ENCODE measurements at regions not wholly inside any gene's neighbourhood (a gene's known extent, or its start where the extent isn't known, plus 50 kb on each side); places are given as distances from the start of the nearest gene placed in this dataset.
"Not testable (repeated sequence)": the region's sequence is repeated elsewhere in the genome, so short reads cannot be mapped to it uniquely, and the experiment has no call there.

GRCh38 chr5:32866138-32866537, 155.0 kb downstream of the NPR3 start:
- no peak overlapping the region for H3K4me3 ChIP-seq (ENCODE audit: low read length)
- H3K27me3 ChIP-seq (ENCODE audit: insufficient read depth, low read length) = no peaks in the 10 kb centered on the region
- H3K9me3 ChIP-seq (ENCODE audit: insufficient read depth, low read depth, low read length) = no peaks in the 10 kb centered on the region
- no peak overlapping the region for H3K27ac ChIP-seq (ENCODE audit: low read length)
- no peaks in the 10 kb centered on the region for H3K36me3 ChIP-seq (ENCODE audit: insufficient read depth, low read depth, low read length)
- H3K9ac ChIP-seq (ENCODE audit: low read depth, low read length) = no peak overlapping the region
- peaks cover 8% of the 10 kb centered on the region; the same call in 1 of the 2 replicates for H3K4me1 ChIP-seq (ENCODE audit: insufficient read depth, low read length)

GRCh38 chr5:32869216-32869615, 158.1 kb downstream of the NPR3 start:
- H3K9me3 ChIP-seq (ENCODE audit: insufficient read depth, low read depth, low read length) = peaks cover 9% of the 10 kb centered on the region; the same call in 1 of the 2 replicates
- no peaks in the 10 kb centered on the region for H3K36me3 ChIP-seq (ENCODE audit: insufficient read depth, low read depth, low read length)
- no peak overlapping the region for H3K27ac ChIP-seq (ENCODE audit: low read length)
- H3K4me1 ChIP-seq (ENCODE audit: insufficient read depth, low read length) = peaks cover 8% of the 10 kb centered on the region; the same call in 1 of the 2 replicates
- H3K27me3 ChIP-seq (ENCODE audit: insufficient read depth, low read length) = no peaks in the 10 kb centered on the region
- H3K9ac ChIP-seq (ENCODE audit: low read depth, low read length) = no peak overlapping the region
- no peak overlapping the region for H3K4me3 ChIP-seq (ENCODE audit: low read length)

- no peak overlapping the region for H3K4me3 ChIP-seq (ENCODE audit: low read length)
- H3K9ac ChIP-seq (ENCODE audit: low read depth, low read length) = no peak overlapping the region
- H3K27me3 ChIP-seq (ENCODE audit: insufficient read depth, low read length) = no peaks in the 10 kb centered on the region
- H3K9me3 ChIP-seq (ENCODE audit: insufficient read depth, low read depth, low read length) = peaks cover 20% of the 10 kb centered on the region
- no peaks in the 10 kb centered on the region for H3K36me3 ChIP-seq (ENCODE audit: insufficient read depth, low read depth, low read length)
- no peaks in the 10 kb centered on the region for H3K4me1 ChIP-seq (ENCODE audit: insufficient read depth, low read length)
- no peak overlapping the region for H3K27ac ChIP-seq (ENCODE audit: low read length)
These were observed 165.7 kb downstream of the NPR3 start for GRCh38 chr5:32876791-32877190.

DNA sequence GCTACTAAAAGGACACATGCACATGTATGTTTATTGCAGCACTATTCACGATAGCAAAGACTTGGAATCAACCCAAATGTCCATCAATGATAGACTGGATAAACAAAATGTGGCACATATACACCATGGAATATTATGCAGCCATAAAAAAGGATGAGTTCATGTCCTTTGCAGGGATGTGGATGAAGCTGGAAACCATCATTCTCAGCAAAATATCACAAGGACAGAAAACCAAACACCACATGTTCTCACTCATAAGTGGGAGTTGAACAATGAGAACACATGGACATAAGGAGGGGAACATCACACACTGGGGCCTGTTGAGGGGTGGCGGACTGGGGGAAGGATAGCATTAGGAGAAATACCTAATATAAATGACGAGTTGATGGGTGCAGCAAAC, 168.2 kb downstream of the NPR3 start:
- H3K27me3 ChIP-seq (ENCODE audit: insufficient read depth, low read length); H3K27ac ChIP-seq (ENCODE audit: low read length); H3K4me1 ChIP-seq (ENCODE audit: insufficient read depth, low read length); H3K4me3 ChIP-seq (ENCODE audit: low read length); H3K36me3 ChIP-seq (ENCODE audit: insufficient read depth, low read depth, low read length); H3K9ac ChIP-seq (ENCODE audit: low read depth, low read length): not testable (repeated sequence)
- peaks cover 12% of the 10 kb centered on the region for H3K9me3 ChIP-seq (ENCODE audit: insufficient read depth, low read depth, low read length)

DNA sequence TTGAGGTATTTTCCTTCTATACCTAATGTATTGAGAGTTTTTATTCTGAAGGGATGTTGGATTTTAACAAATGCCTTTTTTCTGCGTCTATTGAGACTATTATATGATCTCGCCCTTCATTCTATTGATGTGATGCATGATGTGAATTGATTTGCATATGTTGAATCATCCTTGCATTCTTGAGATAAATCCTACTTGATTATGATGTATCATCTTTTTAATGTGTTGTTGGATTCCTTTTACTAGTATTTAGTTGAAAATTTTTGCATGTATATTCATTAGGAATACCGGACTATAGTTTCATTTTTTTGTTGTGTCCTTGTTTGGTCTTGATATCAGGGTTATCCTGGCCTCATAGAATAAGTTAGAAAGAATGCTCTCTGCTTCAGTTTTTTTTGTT, 169.7 kb downstream of the NPR3 start:
- no peak overlapping the region for H3K4me3 ChIP-seq (ENCODE audit: low read length)
- H3K27me3 ChIP-seq (ENCODE audit: insufficient read depth, low read length) = no peaks in the 10 kb centered on the region
- H3K4me1 ChIP-seq (ENCODE audit: insufficient read depth, low read length) = no peaks in the 10 kb centered on the region
- H3K9me3 ChIP-seq (ENCODE audit: insufficient read depth, low read depth, low read length) = peaks cover 12% of the 10 kb centered on the region
- H3K27ac ChIP-seq (ENCODE audit: low read length) = no peak overlapping the region
- H3K36me3 ChIP-seq (ENCODE audit: insufficient read depth, low read depth, low read length) = no peaks in the 10 kb centered on the region
- no peak overlapping the region for H3K9ac ChIP-seq (ENCODE audit: low read depth, low read length)

DNA sequence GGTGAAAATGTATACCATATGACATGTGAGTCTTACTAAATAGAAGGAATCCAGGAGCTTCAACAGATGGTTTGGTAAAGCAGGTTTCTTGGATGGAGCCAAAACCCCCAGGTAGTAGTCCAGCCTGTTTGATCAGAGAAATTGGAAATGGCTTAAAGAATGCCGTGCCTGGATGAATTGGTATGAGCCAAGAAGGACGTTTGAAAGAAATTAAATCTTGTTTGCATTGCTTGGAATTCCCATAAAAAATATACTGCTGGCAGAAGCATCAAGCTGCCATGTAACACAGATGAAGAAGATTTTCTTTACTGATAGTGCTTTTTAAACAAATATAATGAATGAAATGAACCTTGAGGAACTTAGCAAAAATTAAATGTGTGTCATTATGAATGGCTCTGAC, 176.3 kb downstream of the NPR3 start:
- H3K36me3 ChIP-seq (ENCODE audit: insufficient read depth, low read depth, low read length) = no peaks in the 10 kb centered on the region
- H3K27me3 ChIP-seq (ENCODE audit: insufficient read depth, low read length) = no peaks in the 10 kb centered on the region
- H3K9ac ChIP-seq (ENCODE audit: low read depth, low read length) = no peak overlapping the region
- H3K27ac ChIP-seq (ENCODE audit: low read length) = no peak overlapping the region
- no peak overlapping the region for H3K4me3 ChIP-seq (ENCODE audit: low read length)
- H3K9me3 ChIP-seq (ENCODE audit: insufficient read depth, low read depth, low read length) = no peaks in the 10 kb centered on the region
- H3K4me1 ChIP-seq (ENCODE audit: insufficient read depth, low read length) = no peaks in the 10 kb centered on the region

DNA sequence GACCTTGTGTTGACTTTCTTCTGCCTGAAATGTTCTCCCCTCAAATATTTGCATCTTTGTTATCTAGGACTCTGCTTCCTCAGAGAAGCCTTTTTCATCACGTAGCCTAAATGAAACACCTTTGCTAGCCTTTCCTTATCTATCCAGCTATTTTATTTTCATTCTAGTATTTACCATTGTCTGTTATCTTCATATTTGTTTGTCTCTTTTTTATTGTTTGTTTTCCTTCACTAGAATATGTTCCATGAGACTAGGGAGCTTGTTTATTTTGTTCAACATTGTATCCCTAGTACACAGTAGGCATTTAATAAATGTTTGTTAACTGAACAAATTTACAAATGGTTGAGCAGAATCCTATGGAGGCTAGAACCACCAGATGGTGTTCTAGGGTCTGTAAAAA, 178.0 kb downstream of the NPR3 start:
- Histone ChIP-seq H3K36me3 (ENCODE audit: insufficient read depth, low read depth, low read length) (no peaks in the 10 kb centered on the region), H3K4me1 (ENCODE audit: insufficient read depth, low read length) (no peaks in the 10 kb centered on the region), H3K27ac (ENCODE audit: low read length) (no peak overlapping the region), H3K4me3 (ENCODE audit: low read length) (no peak overlapping the region), H3K27me3 (ENCODE audit: insufficient read depth, low read length) (no peaks in the 10 kb centered on the region), H3K9me3 (ENCODE audit: insufficient read depth, low read depth, low read length) (no peaks in the 10 kb centered on the region), H3K9ac (ENCODE audit: low read depth, low read length) (no peak overlapping the region)

DNA sequence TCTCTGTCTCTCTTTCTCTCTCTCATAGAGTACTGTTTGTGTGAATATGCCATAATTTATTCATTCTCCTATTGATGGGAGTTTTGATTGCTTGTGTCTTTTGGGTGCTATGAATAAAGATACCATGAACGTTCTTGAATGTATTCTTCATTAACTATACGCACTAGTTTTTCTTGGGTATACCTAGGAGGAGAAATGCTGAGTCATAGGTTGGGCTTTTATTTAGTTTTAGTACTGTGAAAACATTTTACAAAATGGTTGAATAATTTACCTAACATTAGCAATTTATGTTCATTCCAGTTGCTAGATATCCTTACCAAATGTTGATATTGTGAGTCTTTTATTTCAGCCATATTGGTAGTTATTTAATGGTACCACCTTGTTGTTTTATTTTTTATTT, 192.5 kb downstream of the NPR3 start:
- H3K9me3 ChIP-seq (ENCODE audit: insufficient read depth, low read depth, low read length) = no peaks in the 10 kb centered on the region; the same call in 1 of the 2 replicates
- no peaks in the 10 kb centered on the region for H3K36me3 ChIP-seq (ENCODE audit: insufficient read depth, low read depth, low read length)
- H3K9ac ChIP-seq (ENCODE audit: low read depth, low read length) = no peak overlapping the region
- no peak overlapping the region for H3K27ac ChIP-seq (ENCODE audit: low read length)
- H3K27me3 ChIP-seq (ENCODE audit: insufficient read depth, low read length) = no peaks in the 10 kb centered on the region
- no peaks in the 10 kb centered on the region for H3K4me1 ChIP-seq (ENCODE audit: insufficient read depth, low read length)
- H3K4me3 ChIP-seq (ENCODE audit: low read length) = no peak overlapping the region

- no peaks in the 10 kb centered on the region for H3K36me3 ChIP-seq (ENCODE audit: insufficient read depth, low read depth, low read length)
- H3K27ac ChIP-seq (ENCODE audit: low read length) = no peak overlapping the region
These were observed 197.5 kb downstream of the NPR3 start for GRCh38 chr5:32908641-32909040.

DNA sequence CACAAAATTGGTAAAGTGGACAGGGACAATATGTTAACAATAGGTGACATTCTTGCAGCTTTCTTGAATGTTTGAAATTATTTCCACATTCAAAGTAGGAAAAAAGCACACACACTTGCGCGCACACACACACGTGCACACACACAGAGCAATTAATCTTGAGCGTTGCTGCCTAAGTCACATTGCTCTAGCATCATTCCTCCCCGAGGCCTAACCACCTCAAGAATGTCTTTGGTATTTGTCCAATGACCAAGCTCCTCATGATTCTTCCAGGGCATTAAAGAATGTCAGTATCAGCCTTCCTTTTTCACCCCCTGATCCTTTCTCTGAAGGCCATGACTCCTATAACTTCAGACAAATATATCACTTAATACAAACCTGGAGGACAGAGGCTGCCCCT, 198.1 kb downstream of the NPR3 start:
- Histone ChIP-seq H3K36me3 (ENCODE audit: insufficient read depth, low read depth, low read length) (no peaks in the 10 kb centered on the region), H3K4me1 (ENCODE audit: insufficient read depth, low read length) (no peaks in the 10 kb centered on the region), H3K9me3 (ENCODE audit: insufficient read depth, low read depth, low read length) (no peaks in the 10 kb centered on the region), H3K4me3 (ENCODE audit: low read length) (no peak overlapping the region), H3K27me3 (ENCODE audit: insufficient read depth, low read length) (no peaks in the 10 kb centered on the region), H3K27ac (ENCODE audit: low read length) (no peak overlapping the region), H3K9ac (ENCODE audit: low read depth, low read length) (no peak overlapping the region)

More at GRCh38 chr5:32908641-32909040, 197.5 kb downstream of the NPR3 start:
- Histone ChIP-seq H3K27me3 (ENCODE audit: insufficient read depth, low read length) (no peaks in the 10 kb centered on the region), H3K4me3 (ENCODE audit: low read length) (no peak overlapping the region), H3K4me1 (ENCODE audit: insufficient read depth, low read length) (no peaks in the 10 kb centered on the region), H3K9ac (ENCODE audit: low read depth, low read length) (no peak overlapping the region), H3K9me3 (ENCODE audit: insufficient read depth, low read depth, low read length) (no peaks in the 10 kb centered on the region)

- Histone ChIP-seq H3K4me3 (ENCODE audit: low read length) (no peak overlapping the region), H3K27ac (ENCODE audit: low read length) (no peak overlapping the region), H3K9ac (ENCODE audit: low read depth, low read length) (no peak overlapping the region)
These were observed 205.5 kb downstream of the NPR3 start for GRCh38 chr5:32916648-32917047.

DNA sequence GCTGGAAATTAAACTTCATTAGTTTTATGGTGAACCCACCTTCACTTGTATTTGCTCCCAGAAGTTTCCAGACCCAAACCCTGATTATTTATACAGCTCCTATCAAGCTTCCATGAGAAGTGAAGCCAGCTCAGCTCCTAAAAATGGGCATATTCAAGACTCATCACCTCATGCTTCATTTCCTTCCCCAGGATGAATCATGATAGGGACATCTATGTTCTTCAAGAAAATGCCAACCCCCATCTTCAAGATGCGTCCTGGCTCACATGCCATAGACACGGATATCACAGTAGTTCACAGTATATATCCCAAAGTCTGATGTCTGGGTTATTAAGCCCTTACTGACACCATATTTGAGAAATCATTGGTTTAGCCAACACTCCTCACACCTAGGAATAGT, 217.6 kb downstream of the NPR3 start:
- Histone ChIP-seq H3K36me3 (ENCODE audit: insufficient read depth, low read depth, low read length) (no peaks in the 10 kb centered on the region), H3K9me3 (ENCODE audit: insufficient read depth, low read depth, low read length) (no peaks in the 10 kb centered on the region), H3K9ac (ENCODE audit: low read depth, low read length) (no peak overlapping the region), H3K4me1 (ENCODE audit: insufficient read depth, low read length) (no peaks in the 10 kb centered on the region), H3K4me3 (ENCODE audit: low read length) (no peak overlapping the region), H3K27me3 (ENCODE audit: insufficient read depth, low read length) (no peaks in the 10 kb centered on the region), H3K27ac (ENCODE audit: low read length) (no peak overlapping the region)

More at GRCh38 chr5:32916648-32917047, 205.5 kb downstream of the NPR3 start:
- Histone ChIP-seq H3K9me3 (ENCODE audit: insufficient read depth, low read depth, low read length) (no peaks in the 10 kb centered on the region), H3K36me3 (ENCODE audit: insufficient read depth, low read depth, low read length) (no peaks in the 10 kb centered on the region), H3K4me1 (ENCODE audit: insufficient read depth, low read length) (no peaks in the 10 kb centered on the region), H3K27me3 (ENCODE audit: insufficient read depth, low read length) (no peaks in the 10 kb centered on the region)

GRCh38 chr5:32931438-32931837, 220.3 kb downstream of the NPR3 start:
- H3K4me1 ChIP-seq (ENCODE audit: insufficient read depth, low read length); H3K27ac ChIP-seq (ENCODE audit: low read length); H3K27me3 ChIP-seq (ENCODE audit: insufficient read depth, low read length); H3K36me3 ChIP-seq (ENCODE audit: insufficient read depth, low read depth, low read length); H3K9ac ChIP-seq (ENCODE audit: low read depth, low read length); H3K4me3 ChIP-seq (ENCODE audit: low read length); H3K9me3 ChIP-seq (ENCODE audit: insufficient read depth, low read depth, low read length): not testable (repeated sequence)
